Stomach (tissue), 8 donors: ENCODE measurements at regions not wholly inside any gene's neighbourhood (a gene's known extent, or its start where the extent isn't known, plus 50 kb on each side); places are given as distances from the start of the nearest gene placed in this dataset.

Experiments
- DNase-seq, 2 donors: peaks; one replicate each; pipeline versions ENCODE4 v3.0.0 to v3.0.0-alpha.2; 2013 to 2019
- H3K27ac ChIP-seq, 5 donors: fragments of 200-600 bp in 4 of 5; sonication (generic) in 4 of 5; one replicate each; pipeline ENCODE4 v1.5.1; 2013 to 2019; ENCODE audit warnings: mild to moderate bottlenecking in 1 of 5, moderate library complexity in 1 of 5
- H3K27me3 ChIP-seq, 3 donors: fragments of 200-600 bp; sonication (generic); one replicate each; pipeline ENCODE4 v1.5.1; 2017 to 2019; ENCODE audit warnings: mixed run types in 1 of 3
- H3K36me3 ChIP-seq, 4 donors: fragments of 200-600 bp; sonication (generic); 1 replicate in 3 of 4; 2 replicates in 1 of 4; pipeline ENCODE4 v1.5.1; 2016 to 2019
- H3K4me1 ChIP-seq, 4 donors: fragments of 200-600 bp; sonication (generic); one replicate each; pipeline ENCODE4 v1.5.1; 2016 to 2019
- H3K4me3 ChIP-seq, 4 donors: fragments of 200-600 bp; sonication (generic) in 3 of 4; one replicate each; pipeline ENCODE4 v1.5.1; 2016 to 2019; ENCODE audit warnings: mild to moderate bottlenecking in 1 of 4
- H3K9me3 ChIP-seq, 4 donors: fragments of 200-600 bp; sonication (generic); one replicate each; pipeline ENCODE4 v1.5.1; 2016 to 2019
- EP300 ChIP-seq: sonication (generic); formaldehyde crosslinking; IDR thresholded peaks from one replicate; pipeline ENCODE4 v1.6.1; 2017; ENCODE audit warnings: antibody characterized with exemption
- POLR2A ChIP-seq, 4 donors: fragments of 450-650 bp; IDR thresholded peaks; one replicate each; pipeline ENCODE4 v1.6.1; 2016; ENCODE audit warnings: antibody characterized with exemption in 4 of 4, control low read depth in 2 of 4, mild to moderate bottlenecking in 1 of 4, moderate library complexity in 1 of 4
- POLR2AphosphoS5 ChIP-seq, 3 donors: sonication (generic); formaldehyde crosslinking; IDR thresholded peaks; one replicate each; pipeline ENCODE4 v1.6.1; 2016; ENCODE audit warnings: antibody characterized with exemption in 3 of 3
- WGBS, 5 donors: extraction: QIAGEN DNeasy Blood & Tissue Kit in 3 of 5; methylation state at CpG; one replicate each; pipeline versions ENCODE4 v1.1.5 to v1.1.7; 2013 to 2018; 5-methylcytosine and 5-hydroxymethylcytosine counted together
- intact Hi-C: fragments of 100-400 bp; cut with DNase I; formaldehyde crosslinking; loops from one replicate; pipeline ENCODE4 v1.15.1; 2023; ENCODE audit warnings: low total_unique reads
- TF ChIP-seq, protein P1 (sequence below), 7 experiments: fragments of 450-650 bp in 4 of 7; fragments of 200-600 bp in 3 of 7; sonication (generic) in 3 of 7; IDR thresholded peaks; one replicate each; pipeline ENCODE4 v1.5.1; 2016 to 2019; ENCODE audit warnings: antibody characterized with exemption in 7 of 7, control low read depth in 2 of 7, mild to moderate bottlenecking in 1 of 7
- donor health status: healthy with polysubstance abuse.
- donor health status: Bipolar disorder and iron deficiency.
- donor health status: healthy.

DNA sequence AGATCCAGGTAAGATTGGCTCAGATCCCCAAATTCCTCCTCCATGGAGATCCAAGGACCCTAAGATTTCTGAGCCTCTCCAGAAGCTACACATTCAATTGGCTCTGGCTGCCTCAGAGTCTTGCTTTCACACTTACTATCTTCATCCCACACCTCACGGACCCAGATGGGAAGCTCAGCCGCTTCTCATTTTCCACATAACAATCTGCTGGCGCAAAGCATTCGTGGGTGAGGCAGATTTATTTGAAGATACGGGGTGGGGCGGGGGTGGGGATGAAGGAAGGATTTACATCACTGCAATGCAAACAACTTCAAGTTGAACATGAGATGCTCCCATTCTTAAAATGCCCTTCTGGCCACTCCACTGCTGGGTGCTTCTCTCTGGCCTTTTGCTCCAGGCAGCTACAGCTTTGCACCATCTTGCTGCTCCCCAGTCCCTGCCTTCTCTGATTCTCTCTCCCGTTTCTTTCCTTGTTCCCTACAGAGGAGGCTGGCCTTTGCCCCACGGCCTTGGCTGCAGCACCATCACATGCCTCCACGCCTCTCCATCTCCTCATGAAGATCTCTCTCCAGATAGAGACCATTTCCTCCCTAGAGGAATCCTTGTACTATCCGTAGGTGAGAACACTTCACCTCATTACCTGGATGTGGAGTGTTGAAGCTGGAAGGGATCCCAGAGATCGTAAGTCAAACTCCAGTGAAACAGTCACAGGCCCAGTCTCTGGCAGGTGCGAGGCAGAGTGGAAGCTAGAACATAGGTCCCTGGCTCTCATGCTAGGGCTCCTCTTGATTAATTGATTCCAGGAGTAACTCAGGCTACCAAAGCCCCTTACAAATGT lies 175.9 kb downstream of the RPLP1 start:
- Histone ChIP-seq H3K36me3 (no peaks in the 10 kb centered on the region), H3K9me3 (no peaks in the 10 kb centered on the region), H3K4me3 (no peak overlapping the region), H3K27ac (no peak overlapping the region), H3K4me1 (peaks cover 0 to 11% (median 3%) of the 10 kb centered on the region in 4 donors), H3K27me3 (peaks cover 0 to 7% (median 0%) of the 10 kb centered on the region in 3 donors)
- WGBS, 5 donors = 77 to 86% (median 85%) methylated on average over 12 of the region's 12 CpGs
- intact Hi-C loops = no loop called here
- TF ChIP-seq EP300 (no peak), POLR2A (IDR thresholded peaks at IDR 0.05) (no peak), POLR2AphosphoS5 (IDR thresholded peaks at IDR 0.05) (no peak)
- TF ChIP-seq, protein P1, sequence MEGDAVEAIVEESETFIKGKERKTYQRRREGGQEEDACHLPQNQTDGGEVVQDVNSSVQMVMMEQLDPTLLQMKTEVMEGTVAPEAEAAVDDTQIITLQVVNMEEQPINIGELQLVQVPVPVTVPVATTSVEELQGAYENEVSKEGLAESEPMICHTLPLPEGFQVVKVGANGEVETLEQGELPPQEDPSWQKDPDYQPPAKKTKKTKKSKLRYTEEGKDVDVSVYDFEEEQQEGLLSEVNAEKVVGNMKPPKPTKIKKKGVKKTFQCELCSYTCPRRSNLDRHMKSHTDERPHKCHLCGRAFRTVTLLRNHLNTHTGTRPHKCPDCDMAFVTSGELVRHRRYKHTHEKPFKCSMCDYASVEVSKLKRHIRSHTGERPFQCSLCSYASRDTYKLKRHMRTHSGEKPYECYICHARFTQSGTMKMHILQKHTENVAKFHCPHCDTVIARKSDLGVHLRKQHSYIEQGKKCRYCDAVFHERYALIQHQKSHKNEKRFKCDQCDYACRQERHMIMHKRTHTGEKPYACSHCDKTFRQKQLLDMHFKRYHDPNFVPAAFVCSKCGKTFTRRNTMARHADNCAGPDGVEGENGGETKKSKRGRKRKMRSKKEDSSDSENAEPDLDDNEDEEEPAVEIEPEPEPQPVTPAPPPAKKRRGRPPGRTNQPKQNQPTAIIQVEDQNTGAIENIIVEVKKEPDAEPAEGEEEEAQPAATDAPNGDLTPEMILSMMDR (IDR thresholded peaks at IDR 0.05) = no peak
- DNase-seq = no peak

DNA sequence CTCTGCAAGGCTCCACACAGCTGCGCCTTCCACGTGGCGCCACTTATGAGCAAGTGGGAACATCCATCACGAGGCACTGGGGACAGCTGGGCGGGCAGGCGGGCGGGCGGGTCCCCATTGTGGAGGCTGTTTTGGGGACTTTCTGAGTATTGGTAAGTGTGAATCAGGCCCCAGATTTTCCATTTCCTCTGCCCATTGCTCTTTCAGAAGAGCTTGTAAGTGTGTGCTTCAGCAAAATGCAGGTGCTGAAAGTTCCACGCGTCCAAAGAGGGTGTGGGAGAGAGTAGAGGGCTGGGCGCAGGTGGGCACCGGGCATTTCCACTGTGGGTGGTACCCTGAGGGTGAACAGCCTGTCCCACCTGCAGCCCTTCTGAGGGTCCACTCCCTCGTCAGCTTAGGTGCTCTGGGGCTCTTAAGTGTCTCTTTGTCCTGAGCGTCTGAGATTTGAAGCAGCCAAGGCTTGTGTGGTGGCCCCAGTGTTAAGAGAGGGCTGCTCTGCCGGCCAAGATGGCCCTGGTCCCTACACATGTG lies 177.1 kb downstream of the RPLP1 start:
- Histone ChIP-seq H3K4me3 (no peak overlapping the region), H3K27ac (no peak overlapping the region), H3K27me3 (peaks cover 0 to 7% (median 0%) of the 10 kb centered on the region in 3 donors), H3K9me3 (no peaks in the 10 kb centered on the region), H3K36me3 (no peaks in the 10 kb centered on the region), H3K4me1 (peaks cover 0 to 11% (median 3%) of the 10 kb centered on the region in 4 donors)
- 86 to 96% (median 93%) methylated on average over 15 of the region's 15 CpGs for WGBS, 5 donors
- TF ChIP-seq, protein P1 (IDR thresholded peaks at IDR 0.05) = no peak
- TF ChIP-seq POLR2A (IDR thresholded peaks at IDR 0.05) (no peak), EP300 (no peak), POLR2AphosphoS5 (IDR thresholded peaks at IDR 0.05) (no peak)
- DNase-seq = no peak
- intact Hi-C loops = no loop called here

DNA sequence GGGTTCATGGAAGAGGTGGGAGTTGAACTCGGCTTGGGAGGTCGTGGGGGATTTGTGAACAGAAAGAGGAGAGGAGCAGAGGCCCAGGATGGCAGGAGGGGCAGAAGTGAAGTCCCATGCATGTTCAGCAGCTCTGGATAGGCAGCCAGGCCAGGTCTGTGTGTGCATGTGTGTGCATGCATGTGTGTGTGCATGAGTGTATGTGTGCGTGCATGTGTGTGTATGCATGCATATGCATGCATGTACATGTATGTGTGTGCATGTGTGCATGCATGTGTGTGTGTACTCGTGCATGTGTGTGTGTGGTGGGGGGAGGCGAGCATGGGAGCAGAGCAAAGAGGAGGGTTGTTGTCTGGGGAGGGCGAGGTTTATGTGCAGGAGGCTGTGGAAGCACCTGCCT lies 178.4 kb downstream of the RPLP1 start:
- 78 to 85% (median 83%) methylated on average over 6 of the region's 6 CpGs for WGBS, 5 donors
- intact Hi-C loops = no loop called here
- no peak for DNase-seq
- peaks cover 0 to 8% (median 3%) of the 10 kb centered on the region in 4 donors for H3K4me1 ChIP-seq
- H3K27me3 ChIP-seq = peaks cover 0 to 7% (median 0%) of the 10 kb centered on the region in 3 donors
- TF ChIP-seq POLR2A (IDR thresholded peaks at IDR 0.05) (no peak), POLR2AphosphoS5 (IDR thresholded peaks at IDR 0.05) (no peak), EP300 (no peak)
- TF ChIP-seq, protein P1 (IDR thresholded peaks at IDR 0.05) = no peak
- no peaks in the 10 kb centered on the region for H3K9me3 ChIP-seq
- H3K36me3 ChIP-seq = no peaks in the 10 kb centered on the region
- no peak overlapping the region for H3K27ac ChIP-seq
- no peak overlapping the region for H3K4me3 ChIP-seq

DNA sequence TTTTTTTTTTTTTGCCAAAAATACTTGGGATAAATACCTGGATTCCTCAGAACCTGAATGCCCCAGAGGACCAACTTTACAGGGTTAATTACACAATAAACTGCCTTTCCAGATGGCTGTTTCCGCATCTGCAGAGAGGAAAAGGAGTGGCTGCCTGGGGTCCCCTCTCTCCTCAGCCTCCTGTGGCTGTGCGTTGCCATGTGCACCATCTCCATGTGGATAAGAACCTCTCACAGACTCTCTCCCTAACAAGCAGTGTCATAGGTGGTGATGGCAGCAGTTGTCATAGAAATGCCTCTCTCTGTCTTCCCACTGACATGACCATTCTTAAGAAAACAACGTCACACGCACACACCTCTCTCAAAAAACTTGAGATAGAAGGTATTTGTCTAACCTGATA lies 179.4 kb downstream of the RPLP1 start:
- Histone ChIP-seq H3K4me1 (peaks cover 0 to 1% (median 0%) of the 10 kb centered on the region in 4 donors), H3K27me3 (peaks cover 0 to 7% (median 0%) of the 10 kb centered on the region in 3 donors), H3K4me3 (no peak overlapping the region), H3K27ac (no peak overlapping the region), H3K36me3 (no peaks in the 10 kb centered on the region), H3K9me3 (no peaks in the 10 kb centered on the region)
- TF ChIP-seq POLR2A (IDR thresholded peaks at IDR 0.05) (no peak), POLR2AphosphoS5 (IDR thresholded peaks at IDR 0.05) (no peak)
- peak in 1 of 2 donors; percentile 25 for DNase-seq
- intact Hi-C loops = no loop called here
- 62 to 79% (median 67%) methylated on average over 4 of the region's 4 CpGs for WGBS, 5 donors
